OCI-LY7 (cell line): ENCODE measurements at regions not wholly inside any gene's neighbourhood (a gene's known extent, or its start where the extent isn't known, plus 50 kb on each side); places are given as distances from the start of the nearest gene placed in this dataset.

Experiments
- EZH2phosphoT487 ChIP-seq: fragments of 200-600 bp; sonication (generic); IDR thresholded peaks from 2 replicates; pipeline ENCODE4 v1.6.1; 2018; ENCODE audit warnings: low read depth, borderline replicate concordance, mild to moderate bottlenecking, mixed run types, antibody characterized with exemption, low read length, moderate library complexity, mixed read lengths
- TF ChIP-seq, protein P1 (sequence below): fragments of 200-600 bp; sonication (generic); conservative IDR thresholded peaks from 2 replicates; pipeline ENCODE4 v1.5.1; 2014; ENCODE audit warnings: mild to moderate bottlenecking, antibody characterized with exemption, low read length, moderate library complexity, mixed read lengths

DNA sequence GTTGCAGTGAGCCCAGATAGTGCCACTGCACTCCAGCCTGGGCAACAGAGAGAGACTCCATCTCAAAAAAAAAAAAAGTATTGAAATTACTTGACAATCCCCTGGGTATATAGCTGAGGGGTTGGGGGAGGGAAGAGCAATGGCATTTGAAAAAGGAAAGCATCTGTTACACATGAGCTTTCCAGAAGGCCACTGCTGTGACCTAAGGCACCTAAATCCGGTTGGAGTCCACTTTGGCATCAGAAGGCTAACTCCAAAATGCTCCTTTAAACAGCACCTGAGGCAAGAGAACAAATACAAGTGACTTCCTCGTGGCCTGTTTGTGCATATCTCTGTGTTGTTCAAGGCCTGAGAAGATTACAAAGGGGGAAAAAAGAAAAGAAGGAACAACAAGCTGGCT is 74.8 kb upstream of the PALS2 start:
- TF ChIP-seq, protein P1, sequence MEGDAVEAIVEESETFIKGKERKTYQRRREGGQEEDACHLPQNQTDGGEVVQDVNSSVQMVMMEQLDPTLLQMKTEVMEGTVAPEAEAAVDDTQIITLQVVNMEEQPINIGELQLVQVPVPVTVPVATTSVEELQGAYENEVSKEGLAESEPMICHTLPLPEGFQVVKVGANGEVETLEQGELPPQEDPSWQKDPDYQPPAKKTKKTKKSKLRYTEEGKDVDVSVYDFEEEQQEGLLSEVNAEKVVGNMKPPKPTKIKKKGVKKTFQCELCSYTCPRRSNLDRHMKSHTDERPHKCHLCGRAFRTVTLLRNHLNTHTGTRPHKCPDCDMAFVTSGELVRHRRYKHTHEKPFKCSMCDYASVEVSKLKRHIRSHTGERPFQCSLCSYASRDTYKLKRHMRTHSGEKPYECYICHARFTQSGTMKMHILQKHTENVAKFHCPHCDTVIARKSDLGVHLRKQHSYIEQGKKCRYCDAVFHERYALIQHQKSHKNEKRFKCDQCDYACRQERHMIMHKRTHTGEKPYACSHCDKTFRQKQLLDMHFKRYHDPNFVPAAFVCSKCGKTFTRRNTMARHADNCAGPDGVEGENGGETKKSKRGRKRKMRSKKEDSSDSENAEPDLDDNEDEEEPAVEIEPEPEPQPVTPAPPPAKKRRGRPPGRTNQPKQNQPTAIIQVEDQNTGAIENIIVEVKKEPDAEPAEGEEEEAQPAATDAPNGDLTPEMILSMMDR, result no peak
- TF ChIP-seq EZH2phosphoT487, result no peak
